NCI-H2029 (cell line): ENCODE measurements at regions not wholly inside any gene's neighbourhood (a gene's known extent, or its start where the extent isn't known, plus 50 kb on each side); places are given as distances from the start of the nearest gene placed in this dataset.

Source experiments
- DNase-seq: peaks from one replicate; lab custom pipeline; 2025; lab: John Stamatoyannopoulos, UW

DNA sequence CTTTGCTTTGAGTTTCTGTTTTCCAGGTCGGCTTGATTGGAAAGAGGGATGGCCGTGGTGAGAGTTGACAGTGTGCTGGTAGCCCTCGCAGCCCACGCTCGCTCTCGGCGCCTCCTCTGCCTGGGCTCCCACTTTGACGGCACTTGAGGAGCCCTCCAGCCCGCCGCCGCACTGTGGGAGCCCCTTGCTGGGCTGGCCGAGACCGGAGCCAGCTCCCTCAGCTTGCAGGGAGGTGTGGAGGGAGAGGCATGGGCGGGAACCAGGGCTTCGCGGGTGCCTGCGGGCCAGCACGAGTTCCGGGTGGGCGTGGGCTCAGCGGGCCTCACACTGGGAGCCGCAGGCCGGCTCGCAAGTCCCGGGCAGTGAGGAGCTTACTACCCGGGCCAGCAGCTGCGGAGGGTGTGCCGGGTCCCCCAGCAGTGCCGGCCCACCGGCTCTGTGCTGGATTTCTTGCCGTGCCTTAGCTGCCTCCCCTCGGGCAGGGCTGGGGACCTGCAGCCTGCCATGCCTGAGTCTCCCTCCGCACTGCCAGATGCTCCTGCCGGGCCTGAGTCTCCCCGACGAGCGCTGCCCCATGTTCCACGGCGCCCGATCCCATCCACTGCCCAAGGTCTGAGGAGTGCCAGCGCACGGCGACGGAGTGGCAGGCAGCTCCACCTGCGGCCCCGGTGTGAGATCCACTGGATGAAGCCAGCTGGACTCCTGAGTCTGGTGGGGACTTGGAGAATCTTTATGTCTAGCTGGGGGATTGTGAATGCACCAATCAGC is 166.4 kb upstream of the FAT1 start:
- DNase-seq: no peak

DNA sequence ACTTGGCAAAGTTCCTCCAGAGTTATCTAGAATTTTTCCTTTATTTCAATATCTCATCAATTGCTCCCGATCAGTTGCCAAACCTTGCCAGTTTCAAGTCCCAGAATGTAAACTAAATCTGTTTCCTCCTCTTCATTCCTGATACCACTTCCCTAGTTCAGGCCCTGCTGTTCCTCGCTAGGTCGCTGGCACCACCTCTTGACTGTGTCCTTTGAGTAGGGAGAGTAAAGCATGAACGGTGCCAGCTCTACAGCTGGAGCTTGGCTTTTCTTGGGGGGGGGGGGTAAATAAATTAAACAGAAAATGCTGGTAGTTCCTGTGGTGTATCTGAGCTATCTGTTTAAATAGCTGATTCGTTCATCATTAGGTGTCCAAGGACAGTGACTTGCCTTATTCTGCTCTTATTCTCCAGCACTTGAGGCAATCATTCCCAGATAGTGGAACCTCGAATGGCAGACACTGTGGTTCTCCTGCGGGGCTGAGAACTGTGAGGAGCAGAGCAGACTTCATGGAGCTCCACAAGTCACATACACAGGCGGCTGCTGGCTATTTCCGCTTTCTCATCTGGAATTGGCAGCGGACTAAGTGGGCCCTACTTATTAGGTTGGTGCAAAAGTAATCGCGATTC is 168.3 kb upstream of the FAT1 start:
- DNase-seq: no peak

DNA sequence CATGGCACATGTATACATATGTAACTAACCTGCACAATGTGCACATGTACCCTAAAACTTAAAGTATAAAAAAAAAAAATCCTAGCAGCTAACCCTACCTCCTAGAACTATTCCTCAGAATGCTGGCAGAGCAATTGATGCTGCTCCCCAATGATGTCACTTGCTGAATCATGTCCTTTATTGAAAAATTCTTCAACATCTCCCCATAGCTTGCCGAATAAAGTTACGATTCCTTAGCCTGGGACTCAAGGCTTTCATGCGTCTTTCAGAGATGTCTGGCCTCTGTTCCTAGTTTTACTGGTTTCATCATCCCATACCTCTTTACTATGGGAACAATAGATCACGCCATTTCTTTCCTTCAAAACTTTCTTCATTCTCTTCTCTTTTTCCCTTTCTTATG is 174.7 kb upstream of the FAT1 start:
- DNase-seq: no peak

DNA sequence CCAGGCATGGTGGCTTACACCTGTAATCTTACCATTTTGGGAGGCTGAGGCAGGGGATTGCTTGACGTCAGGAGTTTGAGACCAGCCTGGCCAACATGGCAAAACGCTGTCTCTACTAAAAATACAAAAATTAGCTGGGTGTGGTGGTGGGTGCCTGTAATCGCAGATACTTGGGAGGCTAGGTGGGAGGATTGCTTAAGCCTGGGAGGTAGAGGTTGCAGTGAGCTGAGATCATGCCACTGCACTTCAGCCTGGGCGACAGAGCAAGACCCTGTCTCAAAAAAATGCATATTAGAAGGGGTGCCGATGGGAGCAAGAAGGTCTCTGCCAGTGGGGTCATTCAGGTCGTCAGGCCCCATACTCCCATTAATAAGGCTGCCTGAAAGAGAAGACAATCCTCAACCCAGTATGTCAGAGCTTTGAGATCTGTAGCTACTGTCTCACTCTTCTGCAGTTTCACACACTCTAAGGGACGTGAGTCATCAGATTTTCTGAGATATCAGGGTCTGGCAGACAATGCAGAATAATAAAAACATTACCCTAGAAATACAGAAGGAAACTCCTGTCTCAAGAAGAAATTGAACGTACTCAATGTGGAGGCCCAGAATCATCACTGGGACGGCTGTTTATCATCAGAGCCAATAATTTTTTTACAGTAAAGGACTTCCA is 176.7 kb upstream of the FAT1 start:
- no peak for DNase-seq

DNA sequence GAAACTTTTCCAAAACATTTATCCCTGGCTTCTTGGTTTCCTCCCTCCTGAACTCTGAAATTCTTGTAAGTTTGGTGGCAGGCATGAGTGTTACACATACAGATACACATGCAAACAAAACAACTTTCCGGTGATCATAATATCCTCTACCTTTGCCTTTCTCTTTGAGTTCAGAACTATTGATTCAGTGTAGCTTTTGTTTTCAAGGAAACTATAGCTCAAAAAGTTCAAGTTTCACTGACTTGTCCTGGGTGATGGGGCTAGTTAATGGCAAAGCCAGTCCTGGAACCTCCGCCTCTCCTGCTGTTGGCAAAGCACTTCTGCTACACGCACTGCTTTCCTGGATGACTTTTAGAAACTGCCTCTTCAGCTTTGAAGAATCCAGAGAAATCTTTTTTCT is 177.3 kb upstream of the FAT1 start:
- no peak for DNase-seq

DNA sequence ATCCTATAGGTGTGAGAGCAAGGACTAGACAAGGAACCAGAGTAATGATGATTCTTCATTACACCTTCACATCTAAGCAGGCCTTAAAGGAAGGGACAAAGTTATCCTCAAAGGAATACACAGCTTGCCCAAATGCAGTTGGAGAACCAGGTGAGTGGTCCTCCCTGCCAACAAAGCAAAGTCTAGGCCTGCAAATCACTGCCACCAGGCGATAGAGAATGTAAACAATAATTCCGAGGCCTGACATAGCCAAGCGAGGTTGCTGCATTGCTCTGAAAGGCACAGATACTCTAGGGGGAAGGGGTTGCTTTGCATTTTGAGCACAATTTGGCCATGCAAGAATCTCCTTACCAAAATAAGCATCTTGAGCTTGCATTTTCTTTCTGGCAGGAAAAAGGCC is 178.2 kb upstream of the FAT1 start:
- no peak for DNase-seq

DNA sequence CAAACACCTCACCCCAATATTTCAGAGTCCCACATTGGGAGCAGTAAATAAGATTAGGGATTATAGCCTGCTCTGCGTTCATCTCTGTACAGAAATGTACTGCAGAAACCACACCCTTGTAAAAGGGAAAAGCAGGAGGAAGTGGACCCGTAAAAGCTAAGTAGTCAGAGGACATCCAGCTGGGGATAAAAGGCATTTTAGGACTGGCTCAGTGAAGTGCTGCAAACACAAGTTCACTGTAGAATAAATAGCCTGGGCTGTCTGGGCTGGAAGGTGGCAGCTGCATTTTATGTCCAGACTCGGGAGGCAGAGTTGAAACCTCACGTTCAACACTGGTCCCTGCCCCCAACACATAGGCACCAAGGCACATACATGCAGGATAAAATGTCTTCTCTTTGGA is 178.7 kb upstream of the FAT1 start:
- no peak for DNase-seq

DNA sequence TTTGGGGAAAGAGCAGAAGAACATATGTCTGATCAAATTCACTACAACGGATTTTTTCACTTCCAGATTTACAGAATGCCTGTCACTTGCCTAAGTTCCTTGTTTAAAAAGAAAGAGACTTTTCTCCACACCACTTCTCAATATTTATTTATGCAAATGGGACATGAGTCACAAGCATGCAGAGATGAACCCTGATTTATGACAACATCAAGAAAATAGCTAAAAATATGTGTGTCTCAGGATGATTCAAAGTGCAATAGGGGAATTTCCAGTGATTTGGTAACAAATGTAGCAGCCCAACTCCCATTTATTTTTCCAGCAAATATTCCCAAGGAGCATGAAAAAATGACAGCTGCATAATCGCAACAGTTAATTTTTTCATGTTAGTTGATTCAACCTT is 180.4 kb upstream of the FAT1 start:
- DNase-seq: no peak

DNA sequence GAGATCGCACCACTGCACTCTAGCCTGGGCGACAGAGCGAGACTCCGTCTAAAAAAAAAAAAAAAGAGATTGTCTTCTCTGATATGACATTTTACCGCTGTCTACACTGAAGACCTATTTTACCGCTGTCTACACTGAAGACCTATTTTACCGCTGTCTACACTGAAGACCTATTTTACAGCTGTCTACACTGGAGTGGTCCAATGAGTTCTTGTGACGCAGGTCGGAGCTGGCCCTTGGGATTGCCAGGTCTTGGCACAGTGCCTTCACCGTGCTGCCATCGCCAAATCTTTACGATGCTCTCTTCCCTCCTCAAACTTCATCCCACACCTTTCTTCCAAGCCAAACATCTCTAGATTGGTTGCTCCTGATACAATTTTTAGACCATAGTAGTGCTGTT is 183.1 kb upstream of the FAT1 start:
- DNase-seq: no peak

DNA sequence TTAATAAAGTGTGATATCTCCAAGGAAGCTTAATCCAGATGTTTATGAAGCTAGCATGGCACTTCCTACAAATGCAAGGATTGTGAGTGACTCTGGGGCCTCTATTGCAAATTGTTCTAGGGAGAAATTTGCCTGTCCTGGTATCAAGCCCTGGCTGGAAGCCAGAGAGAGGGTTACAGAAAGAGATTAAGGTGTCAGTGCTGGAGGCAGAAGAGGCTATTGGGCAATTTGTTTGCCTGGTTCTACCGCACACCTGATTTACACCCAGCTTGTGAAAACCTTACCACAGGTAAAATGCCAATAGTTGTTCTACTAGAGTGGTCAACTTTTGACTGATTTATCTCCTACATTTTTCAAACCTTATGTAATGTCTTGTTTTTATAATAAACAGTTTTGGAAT is 186.7 kb upstream of the FAT1 start:
- no peak for DNase-seq

DNA sequence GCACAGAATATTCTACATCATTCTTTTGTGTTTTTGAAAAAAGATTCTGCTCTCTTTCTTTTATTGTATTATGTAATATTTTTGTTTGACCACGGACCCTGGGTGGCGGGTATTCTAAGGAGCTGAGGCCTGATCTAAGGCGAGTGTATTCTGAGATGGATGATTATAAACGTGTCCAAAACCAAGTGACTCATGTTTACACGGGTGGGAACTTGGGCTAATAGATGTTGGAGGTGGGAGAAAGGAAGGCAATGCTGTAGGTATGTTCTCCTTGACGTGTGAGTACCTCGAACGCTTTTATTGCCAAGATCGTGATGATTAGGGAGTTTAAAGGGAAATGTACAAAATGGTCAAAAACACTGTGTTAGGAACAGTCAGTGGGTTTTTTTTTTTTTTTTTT is 188.9 kb upstream of the FAT1 start:
- DNase-seq: no peak

DNA sequence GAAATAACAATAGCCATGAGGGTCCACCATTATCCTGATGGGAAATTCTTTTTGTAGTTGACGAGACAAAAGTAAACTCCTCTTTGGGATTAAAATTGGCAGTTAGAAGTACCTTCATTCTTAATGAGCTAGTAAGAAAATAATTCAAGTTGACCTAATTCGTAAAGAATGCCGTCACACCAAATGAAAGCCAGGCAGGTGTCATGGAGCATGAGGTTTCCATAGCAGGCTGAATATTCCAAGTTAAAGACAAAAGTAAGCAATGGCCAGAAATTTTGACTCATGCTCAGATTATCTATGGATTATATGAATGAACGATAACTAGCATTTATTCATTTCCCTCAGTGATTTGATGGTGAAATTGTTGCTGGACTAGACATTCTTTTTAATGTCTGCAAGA is 192.2 kb upstream of the FAT1 start:
- DNase-seq: no peak

DNA sequence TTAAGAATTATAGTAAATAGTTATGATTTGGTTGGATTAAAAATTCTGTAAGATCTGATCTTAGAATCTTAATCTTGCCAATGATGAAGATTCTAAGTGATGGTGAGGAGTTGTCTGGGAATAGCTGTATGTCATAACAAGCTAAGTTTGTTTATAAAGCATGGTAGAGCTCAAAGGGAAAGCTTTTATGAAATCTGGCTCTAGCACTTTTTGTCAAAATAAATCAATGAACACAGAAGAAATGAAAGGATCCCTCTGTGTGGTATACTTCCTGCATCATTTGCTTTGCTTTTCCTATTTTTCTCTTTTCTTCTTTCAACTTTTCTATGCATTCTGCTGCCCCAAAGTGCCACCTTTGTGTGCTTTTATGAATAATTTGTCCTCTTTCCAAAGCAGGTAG is 193.5 kb upstream of the FAT1 start:
- DNase-seq: no peak

DNA sequence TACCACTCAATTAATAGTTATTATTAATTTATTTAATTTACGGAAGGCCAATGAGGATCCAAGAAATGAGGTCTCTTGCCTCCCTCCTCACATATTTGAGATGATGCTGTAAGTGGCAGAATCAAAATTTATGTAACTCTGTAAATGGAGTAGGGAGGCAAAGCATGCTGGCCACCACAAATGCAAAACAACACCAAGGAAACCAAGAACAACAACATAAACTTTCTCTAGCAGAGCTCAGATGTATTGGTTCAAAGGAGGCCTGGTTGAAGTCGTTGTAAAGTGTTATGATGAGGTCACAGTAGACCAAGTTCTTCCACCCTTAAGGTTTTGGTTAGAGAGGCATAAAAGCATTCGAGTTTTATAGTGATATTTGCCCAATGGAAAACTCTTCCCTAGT is 194.8 kb upstream of the FAT1 start:
- no peak for DNase-seq

DNA sequence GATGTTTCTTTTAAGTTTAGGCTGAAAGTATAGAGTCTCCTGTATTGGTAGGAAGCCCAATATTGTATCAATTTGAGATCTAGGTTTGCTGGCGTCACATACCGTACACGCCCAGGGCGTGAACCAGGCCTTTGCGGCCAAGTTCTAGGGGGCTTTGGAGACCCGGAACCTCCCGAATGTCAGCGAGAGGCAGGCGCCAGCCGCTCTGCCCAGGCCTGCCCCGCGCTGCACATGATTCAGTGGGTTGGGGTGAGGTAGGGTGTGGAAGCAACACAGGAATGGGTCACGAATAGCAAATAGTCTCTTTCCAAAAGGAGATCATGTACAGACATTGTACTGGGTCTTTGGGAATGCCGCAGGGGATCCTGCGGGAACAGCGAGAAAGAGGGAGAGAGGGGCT is 195.7 kb upstream of the FAT1 start:
- no peak for DNase-seq

DNA sequence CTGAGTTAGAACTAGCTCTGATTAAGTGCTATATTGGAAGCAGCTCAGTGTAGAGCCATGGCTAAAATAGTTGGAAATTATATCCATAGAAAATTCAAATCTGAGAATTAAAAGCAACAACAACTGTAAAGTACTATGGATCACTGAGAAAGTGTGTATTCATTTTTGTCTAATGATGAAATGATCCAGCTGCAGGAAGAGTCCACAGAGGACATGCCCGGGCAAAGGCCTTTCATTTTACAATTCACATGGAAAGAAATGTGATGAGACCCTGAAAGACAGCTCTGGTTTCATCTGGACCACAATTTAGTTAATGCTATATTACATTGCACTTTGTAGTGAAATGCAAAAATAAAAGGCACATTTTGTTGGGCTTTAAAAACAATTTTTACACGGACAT is 196.8 kb upstream of the FAT1 start:
- no peak for DNase-seq

DNA sequence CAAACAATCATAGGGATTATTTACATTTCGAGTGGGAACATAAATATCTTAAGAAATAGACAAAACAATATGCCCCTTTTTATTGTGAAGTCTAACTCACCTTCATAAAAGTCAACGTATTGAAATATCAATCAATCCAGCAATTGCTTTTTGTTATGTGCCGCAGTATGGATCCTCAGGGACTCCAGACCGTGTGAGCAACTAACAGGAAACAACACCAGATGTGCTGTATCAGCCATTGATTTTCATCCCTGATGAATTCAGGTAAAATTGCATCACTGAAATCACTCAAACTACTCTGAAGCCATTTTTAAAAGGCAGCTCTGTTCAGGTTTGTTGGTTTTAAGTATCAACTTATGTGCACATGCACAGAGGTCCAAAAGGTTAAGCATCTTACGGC is 197.3 kb upstream of the FAT1 start:
- no peak for DNase-seq

DNA sequence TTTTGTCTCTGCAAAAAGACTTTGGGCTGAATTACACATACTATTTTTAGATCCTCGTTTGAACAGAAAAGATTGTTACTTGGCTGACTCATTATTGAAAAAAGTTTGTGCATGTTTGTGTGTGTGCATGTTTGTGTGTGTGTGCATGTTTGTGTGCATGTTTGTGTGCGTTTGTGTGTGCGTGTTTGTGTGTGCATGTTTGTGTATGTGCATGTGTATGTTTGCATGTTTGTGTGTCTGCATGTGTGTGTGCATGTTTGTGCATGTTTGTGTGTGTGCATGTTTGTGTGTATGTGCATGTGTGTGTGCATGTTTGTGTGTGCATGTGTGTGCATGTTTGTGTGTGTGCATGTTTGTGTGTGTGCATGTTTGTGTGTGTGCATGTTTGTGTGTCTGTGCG is 201.1 kb upstream of the FAT1 start:
- no peak for DNase-seq

DNA sequence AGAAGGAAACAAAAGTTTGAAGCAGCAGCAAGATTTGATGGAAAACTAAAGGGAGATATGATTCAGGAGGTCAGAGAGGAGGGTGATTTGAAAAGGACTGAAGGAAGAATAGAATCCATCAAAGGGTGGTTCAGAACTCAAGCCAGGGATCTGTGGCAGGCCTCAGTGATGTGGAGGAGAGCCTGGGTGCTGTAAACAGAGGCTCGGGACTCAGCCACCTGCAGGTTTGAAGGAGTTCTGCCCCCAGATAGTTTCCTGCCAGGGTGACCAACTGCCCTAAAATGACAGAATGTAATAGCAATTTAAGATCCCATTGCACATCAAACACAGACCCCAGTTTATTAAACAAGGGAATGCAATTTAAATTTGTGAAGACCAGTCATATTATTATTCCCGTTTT is 204.0 kb upstream of the FAT1 start:
- no peak for DNase-seq

DNA sequence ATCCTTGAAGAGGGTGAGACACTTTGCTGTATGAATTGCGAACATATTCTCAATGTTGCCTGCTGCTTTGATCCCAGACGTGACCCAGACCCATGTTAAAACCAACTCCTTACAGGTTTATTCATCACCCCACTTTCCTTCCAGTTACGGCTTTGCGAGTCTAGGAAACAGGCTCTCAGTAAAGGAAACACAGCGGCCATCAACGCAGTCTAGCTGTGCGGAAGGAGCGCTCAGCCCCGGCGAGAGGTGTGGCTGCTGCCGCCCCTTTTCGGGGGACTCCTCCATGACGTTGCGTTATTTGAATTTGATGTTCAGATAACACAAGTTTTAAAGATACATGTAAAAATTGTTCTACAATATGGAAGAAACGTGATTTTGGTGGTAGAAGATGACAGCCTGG is 206.4 kb upstream of the FAT1 start:
- no peak for DNase-seq

DNA sequence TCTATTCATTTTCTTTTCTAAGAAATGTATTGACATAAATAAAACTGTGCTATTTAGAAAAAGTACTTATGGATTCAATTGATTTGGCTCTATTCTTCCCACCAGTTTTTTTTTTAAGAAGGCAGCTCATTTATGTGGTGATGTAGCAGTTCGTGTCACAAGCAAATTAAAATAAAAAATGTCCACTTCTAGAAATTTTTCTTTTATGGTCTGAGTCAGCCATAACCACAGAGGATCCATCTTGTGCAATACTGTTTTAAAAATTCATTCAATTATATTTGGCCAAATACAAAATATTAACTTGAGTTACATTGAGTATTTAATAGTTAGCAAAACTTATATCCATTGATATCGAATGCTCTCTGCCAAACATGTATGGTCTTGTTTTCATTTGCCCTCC is 207.9 kb upstream of the FAT1 start:
- no peak for DNase-seq

DNA sequence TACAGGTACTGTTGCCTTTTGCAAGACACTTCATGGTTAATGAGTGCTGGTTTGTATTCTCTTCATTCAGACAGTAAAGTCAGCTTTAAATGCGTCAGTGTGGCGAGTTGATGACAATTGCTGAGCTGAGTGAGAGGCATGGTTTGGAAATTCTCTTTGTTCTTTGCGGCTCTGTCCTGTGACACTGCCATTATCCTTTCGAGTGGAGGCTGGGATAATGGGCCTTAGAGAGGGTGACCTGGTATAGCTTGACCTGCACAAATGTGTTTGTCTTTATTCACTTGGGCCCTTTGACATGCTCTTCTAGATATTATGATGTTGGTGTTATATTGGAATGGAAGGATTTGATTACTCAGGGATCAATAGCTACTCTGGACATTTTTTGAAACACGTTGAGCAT is 208.5 kb upstream of the FAT1 start:
- DNase-seq: no peak

DNA sequence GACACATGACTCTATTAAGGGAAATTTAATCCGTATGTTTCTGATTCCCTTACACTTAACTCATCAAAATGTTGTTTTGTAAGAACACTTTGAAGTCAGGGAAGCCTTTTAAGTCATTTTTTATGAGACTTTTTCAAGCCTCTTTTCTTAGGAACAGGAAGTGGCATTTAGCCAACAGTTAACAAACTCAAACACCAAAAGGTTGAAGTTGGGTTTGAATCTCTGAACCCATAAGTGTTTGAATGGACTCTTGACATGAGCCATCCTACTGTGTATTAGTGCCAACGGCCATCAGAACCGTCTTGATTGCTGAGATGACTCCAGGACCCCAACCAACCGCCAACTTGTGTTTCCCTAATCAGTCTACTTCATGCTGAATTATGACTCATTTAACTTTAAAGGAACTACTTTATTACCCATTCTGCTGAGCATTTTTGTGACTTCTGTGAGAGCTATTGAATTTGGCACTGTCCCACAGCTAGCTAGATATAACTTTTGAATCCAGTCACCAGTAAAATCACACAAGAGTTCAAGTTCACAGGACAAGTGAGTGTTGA is 209.1 kb upstream of the FAT1 start:
- no peak for DNase-seq
